ENCODE measurements at regions not wholly inside any gene's neighbourhood (a gene's known extent, or its start where the extent isn't known, plus 50 kb on each side); places are given as distances from the start of the nearest gene placed in this dataset.

DNA sequence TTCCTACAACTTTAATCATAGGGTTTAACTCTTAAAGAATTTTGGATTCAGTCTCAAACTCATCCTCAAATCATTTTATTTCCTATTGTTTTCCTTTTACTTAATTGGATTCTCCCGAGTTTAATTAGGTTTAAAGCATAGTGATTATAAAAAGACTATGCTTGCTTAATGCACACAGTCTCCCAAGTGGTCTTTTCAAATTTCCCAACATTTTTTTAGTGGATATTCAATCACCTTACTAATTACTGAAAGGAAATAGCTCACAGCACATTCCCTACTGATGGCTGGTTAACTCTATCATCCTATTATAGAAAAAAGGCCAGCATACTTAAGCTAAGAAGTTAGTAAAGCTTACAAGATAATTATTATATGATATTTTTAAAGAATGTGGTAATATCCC, 170.6 kb downstream of the PRDM9 start:
- H3K36me3 ChIP-seq (ENCODE audit: control insufficient read depth in 2 of 2, extremely low read depth in 1 of 2, insufficient read depth in 2 of 2, low read length in 2 of 2) = no peaks in the 10 kb centered on the region
- H3K9me1 ChIP-seq (ENCODE audit: control insufficient read depth, extremely low read depth, insufficient read depth, low read length) = no peaks in the 10 kb centered on the region
- H3K9ac ChIP-seq (ENCODE audit: control insufficient read depth, extremely low read depth, insufficient read depth, low read length) = no peak overlapping the region
- no peaks in the 10 kb centered on the region for H3K79me2 ChIP-seq (ENCODE audit: control insufficient read depth, insufficient read depth, low read length)
- H2AFZ ChIP-seq (ENCODE audit: control insufficient read depth, low read length) = no peak overlapping the region
- no peak overlapping the region for H3K4me2 ChIP-seq (ENCODE audit: control insufficient read depth, extremely low read depth, insufficient read depth, low read depth, low read length)
- no peaks in the 10 kb centered on the region for H3K4me1 ChIP-seq (ENCODE audit: control insufficient read depth, extremely low read depth, insufficient read depth, low read length)
- no peak for TF ChIP-seq EZH2 (IDR thresholded peaks at IDR 0.05; ENCODE audit: low read length)
- TF ChIP-seq, protein P1, sequence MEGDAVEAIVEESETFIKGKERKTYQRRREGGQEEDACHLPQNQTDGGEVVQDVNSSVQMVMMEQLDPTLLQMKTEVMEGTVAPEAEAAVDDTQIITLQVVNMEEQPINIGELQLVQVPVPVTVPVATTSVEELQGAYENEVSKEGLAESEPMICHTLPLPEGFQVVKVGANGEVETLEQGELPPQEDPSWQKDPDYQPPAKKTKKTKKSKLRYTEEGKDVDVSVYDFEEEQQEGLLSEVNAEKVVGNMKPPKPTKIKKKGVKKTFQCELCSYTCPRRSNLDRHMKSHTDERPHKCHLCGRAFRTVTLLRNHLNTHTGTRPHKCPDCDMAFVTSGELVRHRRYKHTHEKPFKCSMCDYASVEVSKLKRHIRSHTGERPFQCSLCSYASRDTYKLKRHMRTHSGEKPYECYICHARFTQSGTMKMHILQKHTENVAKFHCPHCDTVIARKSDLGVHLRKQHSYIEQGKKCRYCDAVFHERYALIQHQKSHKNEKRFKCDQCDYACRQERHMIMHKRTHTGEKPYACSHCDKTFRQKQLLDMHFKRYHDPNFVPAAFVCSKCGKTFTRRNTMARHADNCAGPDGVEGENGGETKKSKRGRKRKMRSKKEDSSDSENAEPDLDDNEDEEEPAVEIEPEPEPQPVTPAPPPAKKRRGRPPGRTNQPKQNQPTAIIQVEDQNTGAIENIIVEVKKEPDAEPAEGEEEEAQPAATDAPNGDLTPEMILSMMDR (optimal IDR thresholded peaks at IDR 0.05 in 1 of 3, IDR thresholded peaks at IDR 0.05 in 1 of 3, conservative IDR thresholded peaks at IDR 0.05 in 1 of 3; ENCODE audit: extremely low read depth in 1 of 3, insufficient read depth in 2 of 3, low read length in 3 of 3) = no peak
- no peaks in the 10 kb centered on the region for H3K27me3 ChIP-seq (ENCODE audit: control insufficient read depth, extremely low read depth, insufficient read depth, low read length)
- no peaks in the 10 kb centered on the region for H4K20me1 ChIP-seq (ENCODE audit: control insufficient read depth, extremely low read depth, insufficient read depth, low read length)
- no peak for FAIRE-seq
- H3K9me3 ChIP-seq (ENCODE audit: control insufficient read depth, low read depth, low read length) = peaks cover 5% of the 10 kb centered on the region
- H3K27ac ChIP-seq (ENCODE audit: control insufficient read depth, insufficient read depth, low read length) = no peak overlapping the region
- dilution Hi-C loops (cut with MboI; ENCODE audit: extremely low pct_ligation_motif_present, low sequenced_read_pairs) = no loop called here
- DNase-seq (ENCODE audit: low read depth, low spot score) = no peak
- no peak overlapping the region for H3K4me3 ChIP-seq (ENCODE audit: control insufficient read depth in 2 of 3, extremely low read depth in 1 of 3, insufficient read depth in 2 of 3, low read depth in 1 of 3, low read length in 3 of 3)

GRCh38 chr5:23684103-23684502, 176.7 kb downstream of the PRDM9 start:
- no peaks in the 10 kb centered on the region for H3K36me3 ChIP-seq (ENCODE audit: control insufficient read depth in 2 of 2, extremely low read depth in 1 of 2, insufficient read depth in 2 of 2, low read length in 2 of 2)
- H3K27me3 ChIP-seq (ENCODE audit: control insufficient read depth, extremely low read depth, insufficient read depth, low read length) = no peaks in the 10 kb centered on the region
- FAIRE-seq = no peak
- no peak for DNase-seq (ENCODE audit: low read depth, low spot score)
- no peak overlapping the region for H3K4me3 ChIP-seq (ENCODE audit: control insufficient read depth in 2 of 3, extremely low read depth in 1 of 3, insufficient read depth in 2 of 3, low read depth in 1 of 3, low read length in 3 of 3)
- dilution Hi-C loops (cut with MboI; ENCODE audit: extremely low pct_ligation_motif_present, low sequenced_read_pairs) = no loop called here
- no peak overlapping the region for H3K27ac ChIP-seq (ENCODE audit: control insufficient read depth, insufficient read depth, low read length)
- TF ChIP-seq, protein P1 (optimal IDR thresholded peaks at IDR 0.05 in 1 of 3, IDR thresholded peaks at IDR 0.05 in 1 of 3, conservative IDR thresholded peaks at IDR 0.05 in 1 of 3; ENCODE audit: extremely low read depth in 1 of 3, insufficient read depth in 2 of 3, low read length in 3 of 3) = no peak
- TF ChIP-seq EZH2 (IDR thresholded peaks at IDR 0.05; ENCODE audit: low read length) = no peak
- no peak overlapping the region for H2AFZ ChIP-seq (ENCODE audit: control insufficient read depth, low read length)
- no peak overlapping the region for H3K9ac ChIP-seq (ENCODE audit: control insufficient read depth, extremely low read depth, insufficient read depth, low read length)
- no peaks in the 10 kb centered on the region for H3K9me1 ChIP-seq (ENCODE audit: control insufficient read depth, extremely low read depth, insufficient read depth, low read length)
- H4K20me1 ChIP-seq (ENCODE audit: control insufficient read depth, extremely low read depth, insufficient read depth, low read length) = no peaks in the 10 kb centered on the region
- H3K4me1 ChIP-seq (ENCODE audit: control insufficient read depth, extremely low read depth, insufficient read depth, low read length) = no peaks in the 10 kb centered on the region
- no peaks in the 10 kb centered on the region for H3K9me3 ChIP-seq (ENCODE audit: control insufficient read depth, low read depth, low read length)
- no peaks in the 10 kb centered on the region for H3K79me2 ChIP-seq (ENCODE audit: control insufficient read depth, insufficient read depth, low read length)
- no peak overlapping the region for H3K4me2 ChIP-seq (ENCODE audit: control insufficient read depth, extremely low read depth, insufficient read depth, low read depth, low read length)
